H1 (cell line): ENCODE measurements at regions not wholly inside any gene's neighbourhood (a gene's known extent, or its start where the extent isn't known, plus 50 kb on each side); places are given as distances from the start of the nearest gene placed in this dataset.

Source experiments
- CHD7 ChIP-seq: fragments of 300-600 bp; sonication (generic); IDR thresholded peaks from 2 replicates; pipeline ENCODE4 v1.7.1; 2012; ENCODE audit warnings: low read length, moderate library complexity, mild to moderate bottlenecking, inconsistent platforms; ENCODE audit not compliant: insufficient replicate concordance
- NRF1 ChIP-seq: IDR thresholded peaks from 2 replicates; pipeline ENCODE4 v1.6.1; 2011; ENCODE audit warnings: mild to moderate bottlenecking, low read depth, low read length, improper control_type of control experiment
- SIX5 ChIP-seq: IDR thresholded peaks from 2 replicates; pipeline ENCODE4 v1.6.1; 2011; ENCODE audit warnings: mild to moderate bottlenecking, low read depth, low read length

- no peak for TF ChIP-seq CHD7
- no peak for TF ChIP-seq NRF1
- TF ChIP-seq SIX5 = no peak
- TF ChIP-seq, all 59 proteins: peak for 0
These were observed 305.5 kb downstream of the ACTR3B start (continued) for GRCh38 chr7:153065051-153065450.
